Loucy (cell line): ENCODE measurements at regions not wholly inside any gene's neighbourhood (a gene's known extent, or its start where the extent isn't known, plus 50 kb on each side); places are given as distances from the start of the nearest gene placed in this dataset.

ENCODE experiments used
- EZH2phosphoT487 ChIP-seq: fragments of 200-600 bp; IDR thresholded peaks from 2 replicates; pipeline ENCODE4 v1.6.1; 2018; ENCODE audit warnings: antibody characterized with exemption, mild to moderate bottlenecking, moderate library complexity, borderline replicate concordance
- TF ChIP-seq, protein P1 (sequence below): fragments of 200-600 bp; sonication (generic); conservative IDR thresholded peaks from 2 replicates; pipeline ENCODE4 v1.5.1; 2014; ENCODE audit warnings: mild to moderate bottlenecking, antibody characterized with exemption, low read length

DNA sequence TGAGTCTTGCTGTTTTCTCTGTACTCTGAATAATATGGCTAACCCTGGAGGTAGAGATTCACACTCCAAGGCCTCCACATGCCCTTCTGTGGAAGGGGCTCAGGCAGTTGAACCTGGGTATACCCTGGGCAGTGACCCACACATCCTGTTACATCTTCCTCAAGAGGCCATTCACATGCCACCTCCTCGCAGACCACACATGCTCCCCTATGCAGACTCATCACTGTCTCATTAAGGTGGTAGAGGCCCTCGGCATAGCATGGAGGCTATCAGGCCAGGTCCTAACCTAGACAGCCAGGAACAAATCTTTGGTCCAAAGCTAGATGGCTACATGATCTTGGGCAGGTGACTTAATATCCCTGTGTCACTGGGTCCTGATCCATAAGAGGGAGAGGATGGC, 363.9 kb upstream of the ZNF507 start:
- TF ChIP-seq, protein P1, sequence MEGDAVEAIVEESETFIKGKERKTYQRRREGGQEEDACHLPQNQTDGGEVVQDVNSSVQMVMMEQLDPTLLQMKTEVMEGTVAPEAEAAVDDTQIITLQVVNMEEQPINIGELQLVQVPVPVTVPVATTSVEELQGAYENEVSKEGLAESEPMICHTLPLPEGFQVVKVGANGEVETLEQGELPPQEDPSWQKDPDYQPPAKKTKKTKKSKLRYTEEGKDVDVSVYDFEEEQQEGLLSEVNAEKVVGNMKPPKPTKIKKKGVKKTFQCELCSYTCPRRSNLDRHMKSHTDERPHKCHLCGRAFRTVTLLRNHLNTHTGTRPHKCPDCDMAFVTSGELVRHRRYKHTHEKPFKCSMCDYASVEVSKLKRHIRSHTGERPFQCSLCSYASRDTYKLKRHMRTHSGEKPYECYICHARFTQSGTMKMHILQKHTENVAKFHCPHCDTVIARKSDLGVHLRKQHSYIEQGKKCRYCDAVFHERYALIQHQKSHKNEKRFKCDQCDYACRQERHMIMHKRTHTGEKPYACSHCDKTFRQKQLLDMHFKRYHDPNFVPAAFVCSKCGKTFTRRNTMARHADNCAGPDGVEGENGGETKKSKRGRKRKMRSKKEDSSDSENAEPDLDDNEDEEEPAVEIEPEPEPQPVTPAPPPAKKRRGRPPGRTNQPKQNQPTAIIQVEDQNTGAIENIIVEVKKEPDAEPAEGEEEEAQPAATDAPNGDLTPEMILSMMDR = no peak
- no peak for TF ChIP-seq EZH2phosphoT487
